Mesodermal cell (in vitro differentiated cells): ENCODE measurements at regions not wholly inside any gene's neighbourhood (a gene's known extent, or its start where the extent isn't known, plus 50 kb on each side); places are given as distances from the start of the nearest gene placed in this dataset.

Experiments
- H3K27ac ChIP-seq: 2 replicates; pipeline ENCODE4 v1.7.0; 2013; ENCODE audit warnings: mild to moderate bottlenecking, low read depth, low read length, moderate library complexity; ENCODE audit not compliant: severe bottlenecking
- H3K36me3 ChIP-seq: 2 replicates; pipeline ENCODE4 v1.7.1; 2013; ENCODE audit warnings: mild to moderate bottlenecking, low read length, moderate library complexity; ENCODE audit not compliant: control insufficient read depth, insufficient read depth
- H3K4me1 ChIP-seq: one replicate; pipeline ENCODE4 v1.7.1; 2013; ENCODE audit warnings: mild to moderate bottlenecking, low read length; ENCODE audit not compliant: insufficient read depth, control insufficient read depth, poor library complexity, severe bottlenecking
- H3K4me3 ChIP-seq: 2 replicates; pipeline ENCODE4 v1.7.0; 2013; ENCODE audit warnings: low read length, control low read depth, mild to moderate bottlenecking; ENCODE audit not compliant: insufficient read depth, poor library complexity, severe bottlenecking; ENCODE audit errors: extremely low read depth
- H3K9me3 ChIP-seq: 2 replicates; pipeline ENCODE4 v1.7.1; 2013; ENCODE audit warnings: mild to moderate bottlenecking, low read length, moderate library complexity; ENCODE audit not compliant: control insufficient read depth
- WGBS, 2 experiments: methylation state at CpG; one replicate each; pipeline ENCODE4 v1.1.5; 2013; ENCODE audit warnings: missing lambda C conversion rate in 2 of 2; ENCODE audit not compliant: insufficient coverage in 2 of 2; 5-methylcytosine and 5-hydroxymethylcytosine counted together

DNA sequence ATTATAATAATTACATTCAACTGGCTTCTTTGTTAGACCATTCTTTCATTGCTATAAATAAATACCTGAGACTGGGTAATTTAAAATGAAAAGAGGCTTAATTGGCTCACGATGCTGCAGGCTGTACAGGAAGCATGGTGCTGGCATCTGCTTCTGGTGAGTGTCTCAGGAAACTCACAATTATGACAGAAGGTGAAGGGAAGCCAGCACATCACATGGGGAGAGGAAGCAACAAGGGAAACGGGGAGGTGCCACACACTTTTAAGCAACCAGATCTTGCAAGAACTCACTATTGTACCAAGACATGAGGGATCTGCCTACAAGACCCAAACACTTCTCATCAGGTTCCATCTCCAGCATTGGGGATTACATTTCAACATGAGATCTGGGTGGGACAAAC is 413.1 kb upstream of the ARRDC4 start:
- Histone ChIP-seq H3K4me3 (no peak overlapping the region), H3K4me1 (no peaks in the 10 kb centered on the region), H3K36me3 (no peaks in the 10 kb centered on the region), H3K9me3 (peaks cover 2% of the 10 kb centered on the region), H3K27ac (no peak overlapping the region)
- WGBS, 2 experiments = 67% methylated on average over 1 of the region's 2 CpGs; no CpG with 5 or more reads in 1 of the 2 experiments

- no peaks in the 10 kb centered on the region for H3K36me3 ChIP-seq
- no peak overlapping the region for H3K27ac ChIP-seq
- no peak overlapping the region for H3K4me3 ChIP-seq
- whole genome bisulfite sequencing, 2 experiments = 94 to 100% methylated on average over 2 of the region's 2 CpGs
- H3K4me1 ChIP-seq = no peaks in the 10 kb centered on the region
- H3K9me3 ChIP-seq = no peaks in the 10 kb centered on the region
These were observed 399.0 kb upstream of the ARRDC4 start for GRCh38 chr15:97561529-97561928.

DNA sequence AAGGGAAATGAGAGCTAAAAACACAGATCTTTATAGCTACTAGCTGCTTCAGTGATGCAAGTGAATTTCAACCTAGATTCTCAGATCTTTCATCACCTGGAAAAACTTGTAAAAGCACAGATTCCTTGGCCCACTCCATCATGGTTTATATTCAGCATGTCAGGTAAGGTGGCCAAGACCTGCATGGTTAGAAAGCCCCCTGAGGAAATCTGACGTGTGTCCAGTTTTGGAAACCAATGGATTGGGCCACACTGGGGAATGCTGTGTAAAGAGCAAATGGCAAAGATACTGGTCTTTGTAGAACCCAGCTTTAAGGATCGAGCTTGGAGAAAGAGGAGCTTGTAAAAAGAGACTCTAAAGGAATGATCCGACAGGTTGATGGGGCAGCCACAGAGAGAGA is 397.0 kb upstream of the ARRDC4 start:
- H3K4me1 ChIP-seq = no peaks in the 10 kb centered on the region
- no peaks in the 10 kb centered on the region for H3K9me3 ChIP-seq
- no peak overlapping the region for H3K27ac ChIP-seq
- 83 to 84% methylated on average over 3 of the region's 3 CpGs for WGBS, 2 experiments
- no peak overlapping the region for H3K4me3 ChIP-seq
- H3K36me3 ChIP-seq = no peaks in the 10 kb centered on the region

DNA sequence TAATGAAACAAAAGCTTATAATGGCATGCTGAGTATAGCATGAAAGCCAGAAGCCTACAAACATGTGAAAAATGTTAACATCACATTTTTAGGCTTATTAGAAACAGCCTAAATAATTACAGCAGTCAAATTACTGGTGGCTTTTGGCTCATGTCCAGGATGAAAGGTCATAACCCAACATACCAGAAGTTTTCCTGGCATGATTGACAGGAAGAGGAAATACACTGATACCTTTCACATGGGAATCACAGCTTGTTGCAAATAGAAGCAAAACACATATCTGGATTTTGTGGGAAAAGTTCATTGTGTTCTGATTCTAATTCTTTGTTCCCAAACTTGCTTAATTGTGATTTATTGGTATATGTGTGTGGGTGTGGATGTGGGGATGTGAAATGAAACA is 393.5 kb upstream of the ARRDC4 start:
- Histone ChIP-seq H3K36me3 (no peaks in the 10 kb centered on the region), H3K27ac (no peak overlapping the region), H3K9me3 (peaks cover 7% of the 10 kb centered on the region), H3K4me1 (no peaks in the 10 kb centered on the region), H3K4me3 (no peak overlapping the region)

GRCh38 chr15:97567411-97567810 is 393.1 kb upstream of the ARRDC4 start:
- Histone ChIP-seq H3K27ac (no peak overlapping the region), H3K9me3 (peaks cover 7% of the 10 kb centered on the region), H3K4me1 (no peaks in the 10 kb centered on the region), H3K4me3 (no peak overlapping the region), H3K36me3 (no peaks in the 10 kb centered on the region)
- WGBS, 2 experiments = no CpG with 5 or more reads among the region's 1 CpG

- Histone ChIP-seq H3K36me3 (no peaks in the 10 kb centered on the region), H3K27ac (no peak overlapping the region), H3K9me3 (no peaks in the 10 kb centered on the region), H3K4me3 (no peak overlapping the region), H3K4me1 (no peaks in the 10 kb centered on the region)
- WGBS, 2 experiments = 67 to 80% methylated on average over 1 of the region's 5 CpGs
These were observed 383.4 kb upstream of the ARRDC4 start for GRCh38 chr15:97576929-97577645.

- 95 to 100% methylated on average over 1 to 6 of the region's 10 CpGs for WGBS, 2 experiments
- no peak overlapping the region for H3K27ac ChIP-seq
- no peaks in the 10 kb centered on the region for H3K9me3 ChIP-seq
- H3K36me3 ChIP-seq = no peaks in the 10 kb centered on the region
- H3K4me3 ChIP-seq = no peak overlapping the region
- H3K4me1 ChIP-seq = no peaks in the 10 kb centered on the region
These were observed 375.1 kb upstream of the ARRDC4 start for GRCh38 chr15:97585408-97585807.

- 84 to 93% methylated on average over 3 to 4 of the region's 4 CpGs for whole genome bisulfite sequencing, 2 experiments
- Histone ChIP-seq H3K27ac (no peak overlapping the region), H3K9me3 (no peaks in the 10 kb centered on the region), H3K36me3 (no peaks in the 10 kb centered on the region), H3K4me1 (no peaks in the 10 kb centered on the region), H3K4me3 (no peak overlapping the region)
These were observed 367.7 kb upstream of the ARRDC4 start for GRCh38 chr15:97592778-97593177.

DNA sequence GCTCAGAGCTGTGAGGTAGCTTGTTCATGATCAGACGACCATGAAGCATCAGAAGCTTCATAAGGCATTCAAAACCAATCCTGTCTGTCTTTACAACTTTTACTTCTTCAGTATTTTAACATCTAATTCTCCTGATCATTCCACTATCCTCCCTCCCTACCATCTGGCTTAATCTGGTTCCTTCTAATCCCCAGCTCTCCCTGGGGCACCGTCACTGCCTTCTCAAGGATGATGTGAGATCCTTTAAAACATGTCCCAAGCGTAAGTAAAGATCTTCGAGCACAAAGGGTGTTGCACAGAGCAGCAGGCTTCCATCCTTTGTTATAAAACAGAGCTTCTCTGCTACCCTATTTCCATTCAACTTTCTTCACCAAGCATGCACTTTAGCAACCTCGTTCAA is 362.7 kb upstream of the ARRDC4 start:
- Histone ChIP-seq H3K4me1 (peaks cover 3% of the 10 kb centered on the region), H3K27ac (no peak overlapping the region), H3K36me3 (no peaks in the 10 kb centered on the region), H3K4me3 (no peak overlapping the region), H3K9me3 (no peaks in the 10 kb centered on the region)
- WGBS, 2 experiments = 86 to 89% methylated on average over 4 of the region's 5 CpGs

DNA sequence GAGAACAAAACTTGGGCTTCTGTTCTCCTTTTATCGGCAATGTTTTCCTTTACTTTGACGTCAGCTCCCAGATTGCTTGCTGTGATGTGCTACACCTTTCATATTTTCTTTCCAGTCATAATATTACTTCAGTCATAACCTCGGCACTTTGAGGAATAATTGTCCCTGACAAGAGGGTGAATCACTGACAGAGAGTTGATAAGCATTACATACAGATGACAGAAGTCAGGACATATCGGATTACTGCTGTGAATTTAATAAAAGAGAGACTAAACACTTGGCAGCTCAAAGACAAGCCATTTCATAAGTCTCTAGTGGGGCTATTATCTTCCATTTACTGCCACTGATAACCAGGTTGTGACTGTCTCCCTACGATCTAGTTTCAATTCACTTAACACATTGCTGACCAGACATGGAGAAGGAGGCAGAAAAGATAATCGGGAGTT is 362.1 kb upstream of the ARRDC4 start:
- WGBS, 2 experiments = 87 to 92% methylated on average over 2 to 3 of the region's 6 CpGs
- Histone ChIP-seq H3K9me3 (no peaks in the 10 kb centered on the region), H3K4me3 (no peak overlapping the region), H3K36me3 (no peaks in the 10 kb centered on the region), H3K27ac (no peak overlapping the region), H3K4me1 (peaks cover 3% of the 10 kb centered on the region)

DNA sequence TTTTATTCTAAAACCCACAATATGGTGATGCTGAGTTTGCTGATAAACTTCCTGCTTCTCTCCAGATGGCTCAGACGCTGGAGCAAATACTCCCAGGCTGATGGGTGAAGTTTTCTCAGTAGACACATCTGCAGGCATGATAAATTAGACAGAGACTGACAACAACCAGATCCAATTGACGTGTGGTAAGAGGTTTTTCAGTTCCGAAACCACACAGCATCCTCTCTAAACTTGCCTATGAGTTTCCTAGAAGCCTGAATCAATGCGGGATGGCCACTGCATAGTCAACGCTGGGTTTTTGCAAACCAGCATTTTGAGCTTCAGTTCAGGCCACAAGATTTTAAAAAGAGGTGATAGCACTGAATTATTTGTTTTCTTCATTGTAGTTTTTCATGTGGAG is 360.3 kb upstream of the ARRDC4 start:
- WGBS, 2 experiments = 78 to 91% methylated on average over 5 of the region's 5 CpGs
- H3K4me3 ChIP-seq = no peak overlapping the region
- H3K4me1 ChIP-seq = peaks cover 3% of the 10 kb centered on the region
- H3K9me3 ChIP-seq = no peaks in the 10 kb centered on the region
- H3K27ac ChIP-seq = no peak overlapping the region
- no peaks in the 10 kb centered on the region for H3K36me3 ChIP-seq
